Frontal cortex (tissue), 3 donors: ENCODE measurements at regions not wholly inside any gene's neighbourhood (a gene's known extent, or its start where the extent isn't known, plus 50 kb on each side); places are given as distances from the start of the nearest gene placed in this dataset.

ENCODE experiments used
- DNase-seq, 2 donors: peaks; one replicate each; pipeline ENCODE4 v3.0.0; 2012; ENCODE audit warnings: low spot score in 2 of 2
- FAIRE-seq: peaks from 2 replicates; lab custom pipeline; 2012; peaks lifted over from hg19 to GRCh38; lab: Jason Lieb, UNC
- donor health status: control.
- donor health status: control.
- donor health status: control.

DNA sequence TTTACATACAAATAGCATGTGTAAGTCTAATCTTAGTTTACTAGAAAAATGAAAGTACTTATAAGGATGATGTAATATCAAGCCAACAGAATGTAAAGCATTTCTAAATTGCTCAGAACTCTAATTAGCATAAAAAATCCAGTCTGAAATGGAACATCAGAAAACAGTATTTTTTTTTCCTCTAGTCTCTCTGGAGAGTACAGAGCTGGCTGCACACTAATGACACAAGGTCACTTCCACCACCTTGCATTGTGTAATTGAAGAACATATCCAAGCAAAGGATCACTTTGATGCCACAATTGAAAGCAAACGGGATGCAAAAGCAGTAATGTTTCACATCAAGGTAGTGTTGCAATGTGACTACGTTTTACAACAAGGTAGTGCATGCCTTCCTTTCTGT is 548.0 kb upstream of the LUZP2 start:
- FAIRE-seq: no peak
- no peak for DNase-seq

DNA sequence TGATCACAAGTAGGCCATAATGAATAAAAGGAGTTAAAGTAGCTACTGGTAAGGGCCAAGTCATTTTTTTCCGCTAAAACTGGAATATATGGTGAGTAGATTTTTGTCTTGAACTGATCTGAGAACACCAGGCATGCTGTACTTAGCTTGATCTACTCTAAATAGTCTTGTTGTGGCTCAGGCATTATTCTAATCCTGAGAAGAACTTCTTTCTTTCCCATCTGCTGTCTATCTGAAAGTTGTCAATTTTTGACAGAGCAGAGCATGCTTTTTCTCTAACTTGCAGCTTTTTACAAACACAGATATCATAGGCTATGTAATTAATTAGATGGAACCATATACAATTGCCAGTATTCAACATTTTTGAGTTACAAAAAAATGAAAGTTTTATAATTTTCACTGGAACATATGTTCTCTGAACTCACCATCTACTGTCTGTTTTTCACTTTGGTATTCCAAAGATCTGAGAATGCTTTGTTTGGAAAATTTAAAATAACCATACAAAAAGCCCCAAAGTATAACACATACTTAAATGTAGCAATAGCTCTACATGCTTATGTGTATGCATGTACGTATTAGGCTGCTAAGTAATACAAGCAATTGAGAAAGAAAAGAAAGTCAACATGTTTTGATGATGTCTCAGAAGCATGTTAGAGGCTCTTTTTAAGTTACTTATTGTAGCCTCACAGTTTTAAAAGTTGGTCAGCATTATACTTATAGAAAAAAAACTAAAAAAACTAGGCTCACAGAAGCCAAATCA is 542.7 kb upstream of the LUZP2 start:
- FAIRE-seq (no peak), DNase-seq (no peak)

DNA sequence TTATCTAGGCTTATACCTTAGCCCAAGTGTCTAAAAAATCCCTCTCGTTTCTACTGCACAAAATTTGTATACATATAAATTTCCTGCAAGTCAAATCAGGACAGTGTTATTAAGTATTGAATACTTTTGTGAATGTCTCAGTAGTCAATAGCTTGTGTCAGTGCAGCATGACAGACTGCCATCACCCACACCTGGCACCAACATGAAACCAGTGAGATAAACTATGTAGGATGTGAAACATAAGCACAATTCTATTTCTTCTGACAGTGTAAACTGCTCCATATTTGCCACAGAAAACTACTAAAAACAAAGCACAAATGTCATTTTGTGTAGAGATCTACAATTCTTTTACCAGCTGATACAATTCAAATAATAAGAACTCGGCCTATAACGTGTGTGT is 542.1 kb upstream of the LUZP2 start:
- no peak for DNase-seq
- no peak for FAIRE-seq

DNA sequence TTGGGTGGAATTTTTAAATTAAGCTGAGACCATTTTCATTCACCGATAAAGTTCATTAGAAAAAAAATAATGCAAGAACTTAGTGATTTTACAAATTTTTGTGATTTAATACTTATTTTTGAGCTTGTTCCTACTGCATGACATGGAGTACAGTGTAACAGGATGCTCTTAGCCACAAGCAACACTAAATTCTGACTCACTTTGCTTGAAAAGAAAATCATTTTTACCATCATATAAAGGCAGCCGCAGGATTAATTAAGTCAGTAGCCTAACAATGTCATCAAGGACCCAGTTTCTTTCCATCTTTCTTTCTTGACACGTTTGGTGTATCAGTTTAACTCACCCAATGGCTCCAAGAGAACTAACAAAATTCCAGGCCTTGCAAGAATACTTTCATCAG is 540.3 kb upstream of the LUZP2 start:
- no peak for FAIRE-seq

DNA sequence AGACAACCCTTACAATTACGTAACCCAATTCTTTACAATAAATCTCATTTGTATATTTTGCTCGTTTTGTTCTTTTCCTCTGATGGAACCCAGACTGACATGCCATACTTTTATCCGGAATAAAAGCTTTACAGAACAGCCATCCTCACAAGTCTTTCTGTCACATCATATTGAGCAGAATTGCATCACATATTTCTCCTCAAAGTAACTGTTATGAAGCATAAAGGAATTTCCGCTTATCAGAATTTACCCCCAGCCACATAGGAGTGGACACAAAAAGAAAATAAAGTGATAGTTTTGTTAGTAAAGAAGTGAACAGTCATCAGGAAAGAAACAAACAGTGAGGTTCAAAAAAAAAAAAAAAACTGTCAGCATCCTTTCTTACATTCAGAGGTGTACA is 539.5 kb upstream of the LUZP2 start:
- no peak for FAIRE-seq

More for the DNA sequence above, 540.3 kb upstream of the LUZP2 start:
- no peak for DNase-seq

DNA sequence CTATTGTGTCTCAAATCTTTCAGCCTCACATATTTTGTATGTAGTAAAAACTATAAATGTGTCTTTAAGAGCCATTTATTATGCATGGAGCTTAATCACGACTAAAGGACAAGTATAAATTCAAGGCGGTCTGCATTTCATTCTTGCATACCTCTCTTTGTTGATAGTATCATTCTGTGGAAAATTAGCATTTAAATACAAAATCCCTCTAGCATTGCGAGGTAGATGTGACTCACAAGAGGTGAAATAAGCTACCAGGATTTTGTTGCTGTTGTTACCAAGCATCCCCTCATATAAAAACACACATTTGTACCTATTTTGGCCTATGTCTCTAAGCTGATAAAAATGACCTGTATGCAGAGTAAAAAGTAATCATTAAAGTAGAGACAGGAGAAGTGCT is 537.4 kb upstream of the LUZP2 start:
- FAIRE-seq (no peak), DNase-seq (no peak)

More for the DNA sequence above, 539.5 kb upstream of the LUZP2 start:
- DNase-seq: no peak

DNA sequence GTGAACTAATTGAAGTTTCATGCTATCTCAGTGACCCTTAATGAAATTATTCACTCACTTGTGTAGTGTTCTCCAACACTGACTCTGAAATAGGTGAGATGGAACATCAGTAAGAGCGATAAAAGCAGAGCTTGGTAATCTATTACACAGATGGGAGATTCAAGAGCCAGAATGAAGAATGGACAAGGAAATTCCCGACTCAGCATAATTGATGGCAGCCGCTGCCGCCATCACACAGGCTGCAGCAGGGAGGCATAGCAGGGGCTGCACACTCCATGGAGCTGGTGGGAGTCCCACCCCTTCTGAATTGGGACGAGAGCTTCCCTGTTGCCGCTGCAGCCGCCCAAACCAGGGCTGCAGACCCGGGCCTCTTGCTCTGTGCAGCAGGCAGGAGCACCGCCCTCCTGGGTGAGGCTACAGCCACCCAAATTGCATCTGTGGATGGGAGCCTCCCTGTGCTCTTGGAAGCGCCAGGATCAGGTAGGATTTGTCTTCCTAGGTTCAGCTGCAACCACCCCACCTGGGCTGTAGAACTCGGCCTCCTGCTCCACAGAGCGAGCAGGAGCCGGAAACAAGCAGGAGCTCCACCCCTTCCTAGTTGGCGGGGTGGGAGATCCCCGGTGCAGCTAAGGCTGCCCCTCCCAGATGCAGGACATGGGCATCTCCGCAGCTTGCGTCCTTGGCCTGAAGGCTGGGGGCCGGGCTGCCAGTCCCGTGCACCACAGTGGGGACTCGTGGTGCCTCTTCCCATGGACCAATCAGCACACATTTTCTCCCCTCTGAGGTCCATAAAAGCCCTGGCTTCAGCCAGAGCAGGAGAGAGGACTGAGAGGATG is 535.1 kb upstream of the LUZP2 start:
- FAIRE-seq (no peak), DNase-seq (no peak)

DNA sequence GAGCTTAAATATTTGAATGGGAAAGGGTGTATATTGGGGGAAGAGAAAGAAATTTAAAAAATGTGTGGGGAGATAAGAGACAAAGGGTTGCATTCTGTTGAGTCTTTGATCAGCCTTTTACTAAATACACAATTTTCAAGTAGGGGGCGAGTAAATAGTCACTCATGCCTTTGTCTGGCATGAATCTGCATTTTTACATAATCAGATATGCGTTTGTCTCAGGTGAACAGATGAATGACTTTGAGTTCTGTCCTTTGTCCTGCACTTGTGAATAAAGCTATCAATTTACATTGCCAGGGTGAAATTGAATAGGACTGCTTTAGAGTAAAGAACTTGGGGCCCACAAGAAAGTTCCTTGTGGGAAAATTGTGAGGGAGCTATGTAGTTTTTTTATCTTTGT is 523.6 kb upstream of the LUZP2 start:
- FAIRE-seq (no peak), DNase-seq (no peak)

DNA sequence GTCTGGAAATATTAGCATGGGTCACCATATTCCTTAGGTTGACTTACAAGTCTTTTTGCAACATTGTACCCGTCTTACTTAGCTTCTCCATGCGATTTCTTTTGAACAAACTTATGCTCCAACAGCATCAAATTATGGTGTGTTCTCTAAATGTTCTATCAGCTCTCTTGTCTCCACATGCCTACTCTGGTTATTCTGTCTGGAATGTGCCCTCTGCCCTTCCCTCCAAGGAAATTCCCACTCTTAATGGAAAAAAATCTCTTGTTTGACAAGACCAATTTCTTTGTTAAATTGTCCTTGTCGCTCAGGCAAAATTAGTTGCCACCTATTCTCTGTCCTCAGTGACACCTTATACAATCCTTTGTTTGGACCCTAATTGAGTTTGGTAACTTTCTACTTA is 522.8 kb upstream of the LUZP2 start:
- DNase-seq: no peak

DNA sequence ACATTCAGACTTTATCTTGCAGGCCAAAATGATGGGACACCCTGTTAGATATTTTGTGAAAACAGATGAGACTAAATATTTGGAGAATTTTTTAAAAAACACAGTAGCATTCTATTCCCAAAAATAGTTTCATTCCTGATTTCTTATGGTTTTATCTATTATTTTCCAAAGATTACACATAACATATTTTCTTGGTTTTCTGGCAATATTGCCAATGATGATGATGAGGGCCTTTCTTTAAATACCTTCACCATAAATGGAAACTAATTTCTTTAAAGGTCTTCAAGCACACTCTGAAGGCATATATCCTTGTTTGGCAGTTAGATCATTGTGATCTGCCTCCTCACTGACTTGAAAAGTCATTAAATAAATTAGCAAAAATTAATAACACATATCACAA is 522.3 kb upstream of the LUZP2 start:
- FAIRE-seq (no peak), DNase-seq (no peak)

More for the DNA sequence above, 522.8 kb upstream of the LUZP2 start:
- FAIRE-seq: no peak

DNA sequence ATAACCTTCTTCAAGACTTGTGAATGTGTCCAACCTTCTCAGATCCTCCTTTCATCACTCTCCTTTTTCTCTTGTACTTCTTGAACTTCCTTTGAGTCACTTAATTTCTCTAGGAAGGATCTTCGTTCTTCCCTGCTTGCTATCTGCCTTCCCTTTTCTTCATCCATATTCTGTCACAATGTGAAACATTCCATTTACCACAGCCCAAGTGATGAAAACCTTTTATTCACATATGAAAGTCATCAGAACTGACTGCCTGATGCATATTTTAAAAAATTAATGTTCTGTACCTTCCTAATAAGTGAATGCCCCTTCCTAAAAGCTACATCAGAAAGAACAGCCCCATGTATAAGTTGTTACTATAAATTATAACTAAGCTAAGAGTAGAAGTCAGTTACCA is 520.4 kb upstream of the LUZP2 start:
- DNase-seq (no peak), FAIRE-seq (no peak)

DNA sequence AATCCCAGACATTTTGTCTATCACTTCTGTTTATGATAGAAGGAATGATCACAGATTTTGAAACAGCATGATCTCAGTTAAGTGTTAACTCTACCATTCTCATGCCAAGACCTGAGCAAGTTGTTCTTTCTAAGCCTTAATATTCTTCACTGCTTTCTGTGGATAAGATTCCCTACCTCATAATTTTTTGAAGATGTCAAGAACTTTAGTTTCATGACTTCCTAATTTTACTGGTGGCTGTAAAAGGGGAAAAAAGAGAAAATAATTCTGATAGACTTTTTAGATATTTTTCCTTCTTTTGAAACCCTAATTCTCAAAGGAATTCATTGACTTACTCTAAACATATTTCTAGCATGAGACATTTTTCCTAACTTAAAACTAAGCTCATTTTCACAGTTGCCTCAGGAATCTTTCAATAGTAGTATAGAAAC is 520.0 kb upstream of the LUZP2 start:
- DNase-seq (no peak), FAIRE-seq (no peak)

DNA sequence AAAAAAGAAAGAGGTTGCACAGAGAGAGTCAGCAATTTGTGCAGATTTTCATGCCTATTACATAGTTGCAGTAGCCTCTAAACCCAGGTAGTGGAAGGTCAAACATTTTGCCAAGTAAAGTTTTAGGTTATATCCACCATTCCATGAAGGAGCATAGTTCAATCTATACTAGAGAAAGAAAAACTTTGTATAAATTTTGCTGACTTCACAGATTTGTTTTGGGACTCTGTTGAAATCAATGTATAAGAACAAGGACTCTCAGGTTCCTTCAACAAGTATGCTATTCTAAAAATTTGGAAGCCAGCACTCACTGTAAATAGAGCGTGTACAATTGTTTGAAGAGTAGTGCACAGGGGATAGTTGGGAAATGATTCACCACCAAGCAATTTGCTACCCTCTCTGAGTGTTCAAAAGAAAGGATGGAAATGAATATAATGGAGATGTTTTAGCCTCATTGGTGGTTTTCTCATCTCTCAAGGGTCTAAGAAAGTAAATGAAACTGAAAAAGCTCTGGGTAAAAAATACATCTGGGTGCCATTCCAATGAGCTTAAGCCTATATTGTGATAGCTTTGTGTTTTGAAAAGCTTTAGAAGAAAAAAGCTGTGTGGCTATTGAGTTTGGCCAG is 508.4 kb upstream of the LUZP2 start:
- DNase-seq: no peak
- no peak for FAIRE-seq

DNA sequence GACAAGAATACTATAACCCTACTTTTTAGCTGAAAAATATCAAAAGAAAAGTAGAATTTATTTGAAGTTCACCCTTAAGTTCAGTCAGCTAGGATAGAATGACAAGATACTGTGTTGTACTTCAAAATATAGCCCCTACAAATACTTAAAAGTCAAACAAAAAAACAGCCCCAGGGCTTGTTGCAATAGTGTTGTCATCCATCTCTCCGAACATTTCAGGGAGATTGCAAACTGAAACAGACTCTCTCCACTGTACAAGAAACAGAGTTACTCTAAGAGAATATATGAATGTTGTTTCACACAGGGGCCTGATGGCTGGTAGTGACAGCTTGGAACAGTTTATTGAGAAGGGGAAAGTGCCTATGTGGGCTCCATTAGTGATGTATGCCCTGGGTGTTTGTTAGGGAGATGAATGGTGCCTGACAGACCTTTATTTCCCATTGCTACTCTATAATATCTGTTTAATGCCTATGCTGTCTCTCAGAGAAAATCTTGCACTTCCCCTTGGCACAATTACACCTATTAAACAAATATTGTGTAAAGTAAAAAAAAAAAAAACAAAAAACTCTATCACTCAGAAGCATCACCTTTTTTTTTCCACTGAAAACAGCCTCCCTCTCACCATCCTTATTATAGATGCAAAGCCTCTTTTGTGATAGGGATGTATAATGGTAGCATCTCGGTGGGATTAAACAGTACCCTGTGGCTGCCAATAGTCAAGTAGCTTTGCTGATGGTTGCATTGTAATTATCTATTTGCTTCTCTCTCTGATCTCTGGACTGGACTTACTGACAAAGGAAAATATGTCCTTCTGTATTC is 506.3 kb upstream of the LUZP2 start:
- DNase-seq (no peak), FAIRE-seq (no peak)

DNA sequence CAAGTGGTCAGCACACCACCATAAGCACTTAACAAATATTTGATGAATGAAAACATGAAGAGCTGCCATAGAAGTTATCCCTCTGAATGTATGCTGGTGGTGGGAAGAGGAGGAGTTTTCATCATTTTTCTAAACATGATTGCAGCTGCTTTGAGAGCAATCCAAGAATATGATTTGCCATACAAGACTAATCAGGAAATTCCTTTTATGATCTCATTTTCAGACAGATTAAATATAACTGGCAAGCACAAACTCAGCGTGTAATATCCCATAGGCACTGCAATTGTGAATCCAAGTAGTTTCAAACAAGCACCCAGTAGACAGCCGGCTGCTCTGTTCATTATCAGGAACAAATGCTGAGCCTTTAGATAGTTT is 505.7 kb upstream of the LUZP2 start:
- FAIRE-seq: no peak
- DNase-seq: no peak

DNA sequence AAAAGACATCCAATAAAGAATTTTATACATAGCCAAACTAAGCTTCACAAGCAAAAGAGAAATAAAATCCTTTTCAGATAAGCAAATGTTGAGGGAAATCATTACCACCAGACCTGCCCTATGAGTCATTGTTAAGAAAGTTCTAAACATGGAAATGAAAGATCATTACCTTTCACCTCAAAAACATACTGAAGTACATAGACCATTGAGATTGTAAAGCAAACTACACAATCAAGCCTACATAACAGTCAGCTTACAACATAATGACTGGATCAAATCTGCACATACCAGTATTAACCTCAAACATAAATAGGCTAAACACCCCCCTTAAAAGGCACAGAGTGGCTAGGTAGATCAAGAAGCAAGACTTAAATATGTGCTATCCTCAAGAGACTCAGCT is 501.0 kb upstream of the LUZP2 start:
- FAIRE-seq: no peak

DNA sequence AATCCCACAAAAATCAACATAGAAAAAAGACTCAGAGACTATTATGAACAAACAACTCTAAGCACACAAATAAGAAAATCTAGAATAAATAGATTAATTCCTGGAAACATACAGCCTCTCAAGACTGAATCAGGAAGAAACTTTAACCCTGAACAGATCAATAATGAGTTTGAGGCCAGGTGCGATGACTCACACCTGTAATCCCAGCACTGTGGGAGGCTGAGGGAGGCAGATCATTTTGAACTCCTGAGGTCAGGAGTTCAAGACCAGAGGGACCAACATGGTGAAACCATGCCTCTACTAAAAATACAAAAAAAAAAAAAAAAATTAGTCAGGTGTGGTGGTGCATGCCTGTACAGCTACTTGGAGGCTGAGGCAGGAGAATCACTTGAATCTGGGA is 499.5 kb upstream of the LUZP2 start:
- DNase-seq (no peak), FAIRE-seq (no peak)

More for the DNA sequence above, 501.0 kb upstream of the LUZP2 start:
- no peak for DNase-seq

DNA sequence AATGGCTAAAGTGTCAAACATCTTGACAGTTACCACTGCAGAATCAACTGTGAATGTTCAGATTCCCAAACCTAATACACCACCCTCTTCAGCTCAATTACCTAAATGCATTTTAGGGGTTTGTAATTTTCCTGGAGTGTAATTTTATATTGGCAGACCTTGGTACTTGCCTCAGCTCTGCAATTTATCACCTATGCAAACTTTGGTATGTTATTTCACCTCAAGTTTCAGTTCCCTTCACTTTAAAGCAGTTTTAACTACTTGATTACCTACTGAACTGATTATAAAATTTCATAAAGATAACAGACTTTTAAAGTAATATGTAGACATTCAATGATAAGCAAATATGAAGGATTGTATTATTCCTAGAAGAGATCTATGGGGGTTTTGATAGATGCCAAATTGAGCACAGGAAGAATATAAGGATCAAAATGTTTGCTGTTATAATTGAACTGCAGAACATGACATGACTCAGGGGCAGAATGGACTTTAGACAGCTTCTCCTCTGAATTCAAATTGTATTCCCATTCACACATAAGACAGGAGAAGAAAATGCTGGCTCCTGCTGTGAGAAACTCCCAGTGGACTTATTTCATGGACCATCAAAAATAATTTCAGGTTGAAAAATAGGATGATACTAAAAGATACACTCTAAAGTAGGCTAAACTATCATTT is 491.5 kb upstream of the LUZP2 start:
- FAIRE-seq: no peak
- no peak for DNase-seq

DNA sequence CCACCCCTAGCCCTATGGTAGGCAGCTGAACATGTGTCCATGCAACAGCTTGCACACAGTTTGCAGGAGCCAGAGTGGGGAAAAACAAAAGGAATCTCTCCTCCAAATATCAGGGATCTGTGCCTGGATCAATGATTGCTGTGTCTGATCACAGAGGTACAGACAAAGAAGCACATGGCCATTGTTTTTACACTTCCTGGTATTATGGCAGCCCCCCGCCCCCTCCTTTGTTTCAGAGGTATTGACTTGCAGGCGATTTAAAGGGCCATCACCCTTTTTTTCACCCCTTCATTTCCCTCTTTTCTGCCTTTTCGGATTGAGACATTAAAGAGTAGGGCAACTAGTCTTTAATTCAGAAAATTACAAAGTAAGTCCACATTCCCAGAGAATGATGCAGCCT is 453.0 kb upstream of the LUZP2 start:
- DNase-seq: no peak

DNA sequence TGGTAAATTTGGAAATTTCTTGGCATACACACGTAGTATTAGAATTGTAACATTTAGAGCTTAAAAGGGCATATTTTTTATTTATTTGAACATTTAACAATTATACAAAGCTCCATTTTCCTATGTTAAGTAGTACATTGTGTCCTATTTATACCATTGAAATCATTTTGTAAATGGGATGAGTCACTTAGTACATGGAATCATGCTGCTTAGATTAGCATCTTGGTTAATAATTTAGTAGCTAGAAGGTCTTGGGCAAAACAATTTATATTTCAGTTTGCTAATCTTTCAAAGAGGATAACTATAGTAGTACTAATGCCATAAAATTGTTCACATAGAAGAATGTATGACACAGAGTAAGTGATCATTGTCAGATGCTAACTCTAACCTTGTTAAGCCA is 450.1 kb upstream of the LUZP2 start:
- no peak for FAIRE-seq
- no peak for DNase-seq

More for the DNA sequence above, 453.0 kb upstream of the LUZP2 start:
- no peak for FAIRE-seq
